22Rv1 (cell line): ENCODE measurements at regions not wholly inside any gene's neighbourhood (a gene's known extent, or its start where the extent isn't known, plus 50 kb on each side); places are given as distances from the start of the nearest gene placed in this dataset.

Experiments
- H3K27ac ChIP-seq: fragments of 450-650 bp; 2 replicates; pipeline ENCODE4 v1.5.1; 2017
- CTCF ChIP-seq: fragments of 450-650 bp; IDR thresholded peaks from 2 replicates; pipeline ENCODE4 v1.5.1; 2017; ENCODE audit warnings: mild to moderate bottlenecking
- ZFX ChIP-seq: fragments of 450-650 bp; IDR thresholded peaks from 2 replicates; pipeline ENCODE4 v1.6.1; 2017; ENCODE audit warnings: antibody characterized with exemption, borderline replicate concordance

DNA sequence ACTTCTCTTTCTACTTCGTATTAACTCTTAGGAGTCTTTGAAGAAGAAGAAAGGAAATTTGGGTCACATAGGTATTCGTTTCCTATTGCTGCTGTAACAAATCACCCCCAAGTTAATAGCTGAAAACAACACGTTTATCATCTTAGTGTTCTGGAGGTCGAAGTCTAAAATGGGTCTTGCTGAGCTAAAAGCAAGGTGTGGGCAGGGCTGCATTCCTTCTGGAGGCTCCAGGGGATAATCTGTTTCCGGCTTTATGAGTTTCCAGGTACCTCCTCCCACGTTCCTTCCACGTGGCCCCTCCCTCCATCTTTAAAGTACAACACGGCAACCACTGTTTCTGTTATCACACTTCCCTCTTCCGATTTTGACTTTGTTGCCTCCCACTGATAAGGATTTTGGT lies 233.5 kb upstream of the RBBP8 start:
- TF ChIP-seq CTCF: no peak
- TF ChIP-seq ZFX: no peak
- H3K27ac ChIP-seq: no peak overlapping the region

DNA sequence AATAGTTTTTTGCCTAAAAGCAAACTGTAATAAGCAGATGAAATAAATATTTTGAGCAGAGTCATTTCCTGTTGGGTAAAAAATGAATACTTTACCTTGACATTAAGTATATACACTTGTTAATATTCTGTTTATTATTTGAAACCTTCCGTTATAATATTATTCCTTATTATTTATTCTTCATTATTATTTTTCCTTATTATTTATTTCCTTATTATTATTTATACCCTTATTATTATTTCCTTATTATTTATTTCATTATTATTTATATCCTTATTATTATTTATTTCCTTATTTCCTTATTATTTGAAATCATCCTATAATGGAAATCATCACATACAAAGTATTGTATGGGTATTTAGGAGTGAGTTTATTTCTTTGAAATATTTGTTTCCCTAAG lies 232.2 kb upstream of the RBBP8 start:
- TF ChIP-seq ZFX (no peak), CTCF (no peak)

GRCh38 chr18:22701326-22701725 lies 231.8 kb upstream of the RBBP8 start:
- no peak for TF ChIP-seq ZFX
- no peak for TF ChIP-seq CTCF

More for the DNA sequence above, 232.2 kb upstream of the RBBP8 start:
- no peak overlapping the region for H3K27ac ChIP-seq

GRCh38 chr18:22701795-22702194 lies 231.3 kb upstream of the RBBP8 start:
- TF ChIP-seq ZFX (no peak), CTCF (no peak)
- H3K27ac ChIP-seq: no peak overlapping the region

More at GRCh38 chr18:22701326-22701725, 231.8 kb upstream of the RBBP8 start:
- H3K27ac ChIP-seq: no peak overlapping the region

GRCh38 chr18:22702806-22703205 lies 230.3 kb upstream of the RBBP8 start:
- TF ChIP-seq CTCF: no peak
- no peak for TF ChIP-seq ZFX
- no peak overlapping the region for H3K27ac ChIP-seq

- no peak overlapping the region for H3K27ac ChIP-seq
- TF ChIP-seq ZFX: no peak
- TF ChIP-seq CTCF: peak; percentile 96
These were observed 229.1 kb upstream of the RBBP8 start for GRCh38 chr18:22703883-22704585.

- H3K27ac ChIP-seq: no peak overlapping the region
- peak; percentile 71 for TF ChIP-seq CTCF
- no peak for TF ChIP-seq ZFX
These were observed 228.6 kb upstream of the RBBP8 start for GRCh38 chr18:22704586-22704918.
